Stimulated activated CD4-positive, alpha-beta T cell treated with anti-CD3 and anti-CD28 coated beads, TNF-alpha, amount 100 ng/mL, for 24 hours (primary cell): ENCODE measurements at regions not wholly inside any gene's neighbourhood (a gene's known extent, or its start where the extent isn't known, plus 50 kb on each side); places are given as distances from the start of the nearest gene placed in this dataset.
"Not testable (repeated sequence)": the region's sequence is repeated elsewhere in the genome, so short reads cannot be mapped to it uniquely, and the experiment has no call there.

Experiments
- DNase-seq, 3 experiments: peaks; one replicate each; pipeline ENCODE4 v3.0.0-alpha.2; 2020; ENCODE audit warnings: low read depth in 3 of 3

DNA sequence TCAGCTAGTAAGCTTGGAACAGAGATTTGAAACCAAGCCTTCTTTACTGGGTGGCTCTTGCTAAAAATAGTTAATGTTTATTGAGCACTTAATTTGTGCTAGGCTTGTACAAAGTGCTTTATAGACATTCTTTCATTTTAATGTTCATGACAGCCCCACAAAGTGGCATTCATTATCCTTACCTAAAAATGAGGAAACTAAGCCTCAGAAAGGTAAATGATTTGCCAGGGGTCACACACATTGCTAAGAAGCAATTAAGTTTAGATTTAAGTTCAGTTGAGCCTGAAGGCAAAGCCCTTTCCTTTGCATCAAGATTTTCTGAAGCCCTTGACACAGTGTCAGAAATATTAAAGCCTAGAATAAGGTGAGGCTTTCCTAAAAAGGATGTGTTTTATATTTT, 327.5 kb upstream of the FGF13 start:
- DNase-seq, result no peak

- DNase-seq, result no peak
Measured at GRCh38 chrX:139026811-139027210, 315.3 kb upstream of the FGF13 start.

GRCh38 chrX:139026406-139026805, 314.9 kb upstream of the FGF13 start:
- DNase-seq, result no peak

- no peak for DNase-seq
Measured at GRCh38 chrX:139025816-139026215, 314.3 kb upstream of the FGF13 start.

- no peak for DNase-seq
Measured at GRCh38 chrX:139023531-139023930, 312.0 kb upstream of the FGF13 start.

GRCh38 chrX:139020801-139021200, 309.3 kb upstream of the FGF13 start:
- DNase-seq, result no peak

- DNase-seq, result no peak
Measured at GRCh38 chrX:139018436-139018835, 306.9 kb upstream of the FGF13 start.

GRCh38 chrX:139015627-139016026, 304.1 kb upstream of the FGF13 start:
- no peak for DNase-seq

DNA sequence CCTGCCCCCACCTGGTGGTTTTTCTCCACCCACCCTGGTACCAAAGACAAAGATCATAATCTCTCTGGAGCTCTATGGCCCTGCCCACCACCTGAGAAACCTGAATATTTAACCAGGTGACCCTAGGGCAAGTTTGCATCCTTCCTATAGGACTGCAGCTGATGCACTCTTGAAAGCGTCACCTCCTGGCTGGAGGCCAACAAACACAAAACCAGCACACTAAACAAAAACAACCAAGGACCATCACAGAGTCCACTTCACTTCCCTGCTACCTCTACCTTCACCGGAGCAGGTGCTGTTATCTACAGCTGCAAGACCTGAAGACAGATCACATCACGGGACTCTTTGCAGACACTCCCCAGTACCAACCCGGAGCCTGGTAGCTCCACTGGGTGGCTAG, 296.7 kb upstream of the FGF13 start:
- DNase-seq, result no peak

DNA sequence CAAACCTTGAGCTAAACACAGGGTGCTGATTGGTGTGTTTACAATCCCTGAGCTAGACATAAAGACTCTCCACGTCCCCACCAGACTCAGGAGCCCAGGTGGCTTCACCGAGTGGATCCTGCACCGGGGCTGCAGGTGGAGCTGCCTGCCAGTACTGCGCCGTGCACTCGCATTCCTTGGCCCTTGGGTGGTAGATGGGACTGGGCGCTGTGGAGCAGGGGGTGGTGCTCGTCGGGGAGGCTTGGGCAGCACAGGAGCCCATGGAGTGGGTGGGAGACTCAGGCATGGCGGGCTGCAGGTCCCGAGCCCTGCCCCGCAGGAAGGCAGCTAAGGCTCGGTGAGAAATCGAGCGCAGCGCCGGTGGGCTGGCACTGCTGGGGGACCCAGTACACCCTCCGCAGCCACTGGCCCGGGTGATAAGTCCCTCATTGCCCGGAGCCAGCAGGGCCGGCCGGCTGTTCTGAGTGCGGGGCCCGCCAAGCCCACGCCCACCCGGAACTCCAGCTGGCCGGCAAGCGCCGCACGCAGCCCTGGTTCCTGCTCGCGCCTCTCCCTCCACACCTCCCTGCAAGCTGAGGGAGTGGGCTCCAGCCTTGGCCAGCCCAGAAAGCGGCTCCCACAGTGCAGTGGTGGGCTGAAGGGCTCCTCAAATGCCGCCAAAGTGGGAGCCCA, 292.5 kb upstream of the FGF13 start:
- DNase-seq, result not testable (repeated sequence)

GRCh38 chrX:139002319-139002718, 290.8 kb upstream of the FGF13 start:
- DNase-seq, result no peak

GRCh38 chrX:138996268-138996667, 284.8 kb upstream of the FGF13 start:
- DNase-seq, result no peak

DNA sequence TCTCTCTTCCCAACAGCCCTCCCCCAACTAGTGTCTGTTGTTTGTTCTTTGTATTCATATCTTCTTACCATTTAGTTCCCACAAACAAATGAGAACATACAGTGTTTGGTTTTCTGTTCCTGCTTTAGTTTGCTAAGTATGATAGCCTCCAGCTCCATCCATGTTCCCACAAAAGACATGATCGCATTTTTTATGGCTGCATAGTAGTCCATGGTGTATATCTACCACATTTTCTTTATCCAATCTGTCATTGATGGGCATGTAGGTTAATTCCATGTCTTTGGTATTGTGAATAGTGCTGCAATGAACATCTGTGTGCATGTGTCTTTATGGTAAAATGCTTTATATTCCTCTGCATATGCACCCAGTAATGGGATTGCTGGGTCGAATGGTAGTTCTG, 283.9 kb upstream of the FGF13 start:
- DNase-seq, result no peak

- not testable (repeated sequence) for DNase-seq
Measured at GRCh38 chrX:138990425-138990824, 278.9 kb upstream of the FGF13 start.

DNA sequence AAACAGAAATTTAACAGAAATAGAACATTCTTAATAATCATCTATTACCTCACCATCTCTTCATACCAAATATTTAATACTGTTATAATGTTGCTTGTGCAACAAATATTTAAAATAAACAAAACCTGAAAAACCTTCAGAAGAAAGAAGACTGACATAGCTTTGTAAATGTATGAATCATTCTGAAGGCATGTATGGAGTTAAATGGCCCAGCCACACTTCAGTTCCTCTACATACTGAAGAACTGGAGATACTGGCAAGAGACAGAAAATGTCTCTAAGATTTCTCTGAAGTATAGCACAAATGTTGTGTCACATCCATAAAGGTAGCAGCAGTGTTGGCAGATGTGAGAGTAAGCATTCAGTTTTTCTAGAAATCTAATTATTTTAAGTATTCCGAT, 275.3 kb upstream of the FGF13 start:
- no peak for DNase-seq

DNA sequence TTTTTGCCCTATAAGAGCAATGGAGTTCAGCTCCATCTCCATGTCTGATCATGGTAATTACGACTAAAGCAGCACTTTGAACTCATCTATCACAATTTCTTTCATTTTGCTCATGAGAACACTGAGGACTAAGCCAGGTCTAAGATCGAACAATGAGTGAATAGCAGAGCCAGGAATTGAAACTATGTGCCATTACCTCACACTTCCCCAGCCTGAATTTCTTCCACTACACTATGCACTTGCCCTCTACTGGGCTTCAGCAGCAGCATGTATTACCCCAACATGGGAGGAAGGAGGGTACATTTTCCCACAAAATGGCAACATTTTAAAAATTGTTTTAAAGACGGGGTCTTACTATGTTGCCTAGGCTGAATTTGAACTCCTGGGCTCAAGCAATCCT, 274.7 kb upstream of the FGF13 start:
- no peak for DNase-seq

DNA sequence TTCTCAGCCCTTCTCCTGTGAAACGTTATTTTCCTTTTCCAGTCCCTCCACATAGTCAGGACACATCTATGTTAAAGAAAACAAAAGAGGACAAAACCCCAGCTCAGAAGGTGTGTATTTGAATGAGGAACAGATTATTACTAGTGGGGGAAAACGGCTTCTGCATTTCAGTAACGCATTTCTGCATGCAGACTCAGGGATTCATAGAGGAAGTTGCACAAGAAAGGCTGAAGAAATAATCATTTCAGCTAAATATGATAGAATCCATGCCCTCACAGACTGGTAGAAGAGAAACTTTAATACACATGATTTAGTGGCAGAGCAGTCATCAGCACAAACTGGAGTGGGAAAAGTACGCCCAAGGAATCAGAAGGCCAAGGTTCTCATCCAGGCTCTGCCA, 270.8 kb upstream of the FGF13 start:
- no peak for DNase-seq

DNA sequence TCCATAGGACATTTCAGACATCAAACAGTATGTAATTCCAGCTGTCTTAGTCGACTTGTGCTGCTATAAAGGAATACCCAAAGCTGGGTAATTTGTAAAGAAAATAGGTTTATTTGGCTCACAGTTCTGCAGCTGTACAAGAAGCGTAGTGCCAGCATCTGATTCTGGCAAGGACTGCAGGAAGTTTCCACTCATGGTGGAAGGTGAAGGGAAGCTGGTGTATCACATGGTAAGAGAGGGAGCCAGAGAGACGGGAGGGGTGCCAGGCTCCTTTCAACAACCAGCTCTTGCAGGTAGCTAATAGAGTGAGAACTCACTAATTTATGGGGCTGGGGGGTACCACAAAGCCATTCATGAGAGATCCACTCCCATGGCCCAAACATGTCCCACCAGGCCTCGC, 253.0 kb upstream of the FGF13 start:
- DNase-seq, result no peak

- DNase-seq, result not testable (repeated sequence)
Measured at GRCh38 chrX:138962419-138962818, 250.9 kb upstream of the FGF13 start.

DNA sequence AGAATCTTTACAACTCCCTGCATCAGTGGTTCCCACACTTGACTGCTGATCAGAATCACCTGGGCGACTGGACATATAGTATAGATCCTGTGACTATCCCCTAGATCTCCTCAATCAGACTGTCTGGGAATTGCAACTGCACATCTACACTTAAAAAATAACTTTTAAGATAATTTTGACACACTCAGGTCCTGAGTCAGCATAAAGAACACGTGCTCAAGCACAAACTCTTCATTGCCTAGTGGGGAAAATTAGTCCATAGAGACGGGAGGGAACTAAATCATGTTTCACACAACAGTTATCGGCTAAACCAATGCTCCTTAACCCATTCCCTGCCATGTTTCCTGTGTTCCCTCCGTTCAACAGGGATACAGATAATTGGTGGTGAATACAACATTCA, 243.5 kb upstream of the FGF13 start:
- DNase-seq, result no peak

- DNase-seq, result no peak
Measured at GRCh38 chrX:138946926-138947325, 235.4 kb upstream of the FGF13 start.

GRCh38 chrX:138945219-138945618, 233.7 kb upstream of the FGF13 start:
- DNase-seq, result no peak

- no peak for DNase-seq
Measured at GRCh38 chrX:138939038-138939437, 227.5 kb upstream of the FGF13 start.

- no peak for DNase-seq
Measured at GRCh38 chrX:138938003-138938402, 226.5 kb upstream of the FGF13 start.
